GM12891 (cell line): ENCODE measurements at regions not wholly inside any gene's neighbourhood (a gene's known extent, or its start where the extent isn't known, plus 50 kb on each side); places are given as distances from the start of the nearest gene placed in this dataset.

ENCODE experiments used
- DNase-seq: peaks from one replicate; pipeline ENCODE4 v3.0.0; 2011; ENCODE audit warnings: low spot score; ENCODE audit not compliant: insufficient read length
- FAIRE-seq: peaks from 2 replicates; lab custom pipeline; 2011; peaks lifted over from hg19 to GRCh38; lab: Jason Lieb, UNC
- PAX5 ChIP-seq: IDR thresholded peaks from 2 replicates; pipeline ENCODE4 v1.6.1; 2011; ENCODE audit warnings: low read length, moderate library complexity, mild to moderate bottlenecking; ENCODE audit not compliant: insufficient read depth, severe bottlenecking
- POLR2A ChIP-seq: IDR thresholded peaks from 2 replicates; pipeline ENCODE4 v1.6.1; 2011; ENCODE audit warnings: low read depth, low read length, control low read depth
- POLR2AphosphoS5 ChIP-seq: IDR thresholded peaks from 2 replicates; pipeline ENCODE4 v1.6.1; 2011; ENCODE audit warnings: low read depth, low read length, control low read depth
- POU2F2 ChIP-seq: IDR thresholded peaks from 2 replicates; pipeline ENCODE4 v1.6.1; 2011; ENCODE audit warnings: low read depth, mild to moderate bottlenecking, control low read depth, low read length, moderate library complexity
- SPI1 ChIP-seq: IDR thresholded peaks from 2 replicates; pipeline ENCODE4 v1.6.1; 2011; ENCODE audit warnings: low read depth, low read length, control low read depth
- TAF1 ChIP-seq: IDR thresholded peaks from 2 replicates; pipeline ENCODE4 v1.6.1; 2011; ENCODE audit warnings: low read depth, low read length, control low read depth

- no peak for DNase-seq
- TF ChIP-seq TAF1 (no peak), POU2F2 (no peak), POLR2AphosphoS5 (no peak), PAX5 (no peak), POLR2A (no peak), SPI1 (no peak)
- no peak for FAIRE-seq
Measured at GRCh38 chr6:140845701-140846100, 1287.0 kb upstream of the GJE1 start.

GRCh38 chr6:140844167-140844566 lies 1288.6 kb upstream of the GJE1 start:
- TF ChIP-seq POLR2AphosphoS5: no peak
- no peak for TF ChIP-seq SPI1

DNA sequence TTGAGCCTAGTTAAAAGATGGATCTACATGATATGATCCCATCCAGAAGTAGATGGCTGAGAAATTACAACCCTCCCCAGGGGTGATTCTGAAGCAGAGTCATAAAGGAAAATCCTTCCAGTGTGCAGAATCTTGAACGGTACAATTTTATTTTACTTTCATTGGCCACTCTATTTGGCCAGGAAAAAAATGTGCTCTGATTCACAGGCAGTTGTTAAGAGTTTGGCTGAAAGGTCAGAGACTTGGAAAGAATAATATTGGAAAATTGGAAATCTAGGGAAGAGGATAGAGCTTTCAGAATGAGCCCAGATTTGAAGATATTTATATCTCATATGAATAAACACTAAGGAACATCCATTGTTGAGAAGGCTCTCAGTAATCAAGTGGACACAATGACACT lies 1299.3 kb upstream of the GJE1 start:
- FAIRE-seq: no peak
- TF ChIP-seq POLR2A: no peak
- no peak for TF ChIP-seq POU2F2
- TF ChIP-seq TAF1: no peak
- no peak for TF ChIP-seq PAX5
- no peak for TF ChIP-seq POLR2AphosphoS5
- no peak for TF ChIP-seq SPI1
- DNase-seq: no peak

More at GRCh38 chr6:140844167-140844566, 1288.6 kb upstream of the GJE1 start:
- DNase-seq (no peak), FAIRE-seq (no peak)

- TF ChIP-seq POLR2AphosphoS5: no peak
- no peak for TF ChIP-seq TAF1
- no peak for TF ChIP-seq POU2F2
- TF ChIP-seq PAX5: no peak
- FAIRE-seq (no peak), DNase-seq (no peak)
Measured at GRCh38 chr6:140830666-140831065, 1302.1 kb upstream of the GJE1 start.

DNA sequence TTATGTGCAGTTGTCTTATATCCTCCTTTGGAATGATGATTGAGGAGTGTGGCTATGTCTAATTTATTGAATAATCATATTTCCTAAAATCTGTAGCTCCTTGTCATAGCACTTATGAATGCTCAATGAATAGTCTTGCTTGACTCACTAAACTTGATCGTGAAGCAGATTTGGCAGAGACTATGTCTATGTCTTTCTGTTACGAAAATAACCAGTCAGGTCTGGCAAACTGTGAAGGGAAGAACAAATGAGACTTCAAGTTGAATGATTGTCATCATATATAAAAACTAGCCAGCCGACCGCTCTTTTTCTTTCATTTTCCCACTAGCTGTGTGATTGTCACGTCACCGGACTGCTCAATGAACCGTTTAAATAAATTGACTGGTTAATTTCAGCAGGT lies 1303.9 kb upstream of the GJE1 start:
- FAIRE-seq: no peak
- DNase-seq: no peak
- TF ChIP-seq SPI1 (no peak), POLR2A (no peak), POU2F2 (no peak)

GRCh38 chr6:140827593-140827992 lies 1305.1 kb upstream of the GJE1 start:
- FAIRE-seq (no peak), DNase-seq (no peak)
- TF ChIP-seq POLR2AphosphoS5 (no peak), PAX5 (no peak), POLR2A (no peak), POU2F2 (no peak), SPI1 (no peak), TAF1 (no peak)

DNA sequence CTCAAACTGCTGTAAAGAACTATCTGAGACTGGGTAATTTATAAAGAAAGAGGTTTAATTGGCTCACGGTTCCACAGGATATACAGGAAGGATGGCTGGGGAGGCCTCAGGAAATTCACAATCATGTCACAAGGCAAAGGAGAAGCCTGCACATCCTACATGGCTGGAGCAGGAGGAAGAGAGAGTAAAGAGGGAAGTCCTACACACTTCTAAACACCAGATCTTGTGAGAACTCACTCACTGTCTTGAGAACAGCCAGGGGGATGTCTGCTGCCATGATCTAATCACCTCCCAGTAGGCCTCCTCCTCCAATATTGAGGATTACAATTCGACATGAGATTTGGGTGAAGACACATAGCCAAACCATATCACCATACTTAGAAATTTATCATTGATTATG lies 1307.0 kb upstream of the GJE1 start:
- TF ChIP-seq SPI1 (no peak), PAX5 (no peak), POU2F2 (no peak), POLR2AphosphoS5 (no peak), TAF1 (no peak), POLR2A (no peak)
- DNase-seq (no peak), FAIRE-seq (no peak)

- DNase-seq (no peak), FAIRE-seq (no peak)
- no peak for TF ChIP-seq TAF1
Measured at GRCh38 chr6:140824595-140824994, 1308.1 kb upstream of the GJE1 start.

DNA sequence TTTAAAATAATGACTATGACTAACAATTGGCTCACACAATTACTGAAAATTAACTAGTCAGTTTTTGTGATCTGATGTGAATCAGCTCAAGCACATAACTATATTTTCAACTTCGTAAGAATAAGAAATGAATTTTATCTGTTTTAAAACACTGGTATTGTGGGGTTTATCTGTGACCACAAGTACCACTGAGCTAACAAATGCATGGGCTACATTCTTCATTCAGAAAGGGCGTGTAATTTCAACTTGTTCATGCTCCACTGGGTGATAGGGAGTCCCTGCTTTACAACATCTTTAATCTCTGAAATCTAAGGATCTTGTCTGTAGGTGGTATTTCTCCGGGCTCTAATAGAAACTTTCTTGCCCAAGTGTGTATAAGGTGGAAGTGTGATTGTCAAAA lies 1311.5 kb upstream of the GJE1 start:
- TF ChIP-seq POU2F2 (no peak), TAF1 (no peak), PAX5 (no peak), SPI1 (no peak), POLR2AphosphoS5 (no peak), POLR2A (no peak)
- DNase-seq: no peak
- FAIRE-seq: no peak

DNA sequence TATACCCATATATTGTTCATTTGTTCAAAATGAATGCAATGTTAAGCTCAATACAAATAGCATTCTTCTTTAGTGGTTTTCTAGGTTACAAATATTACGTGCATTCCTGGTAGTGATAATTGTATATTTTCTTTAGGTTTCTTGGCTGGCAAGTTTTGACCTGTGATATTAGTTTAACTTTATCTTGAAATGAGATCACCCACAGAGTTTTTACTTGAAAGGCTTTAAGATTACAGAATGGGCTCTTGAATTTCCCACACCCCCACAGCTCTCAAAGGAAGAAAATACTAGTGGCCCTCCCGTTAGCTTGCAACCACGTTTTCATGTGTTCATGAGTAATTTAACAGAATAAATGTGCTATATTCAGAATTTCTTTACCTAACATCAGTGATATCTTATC lies 1315.5 kb upstream of the GJE1 start:
- TF ChIP-seq TAF1: no peak
- no peak for TF ChIP-seq POLR2AphosphoS5
- no peak for TF ChIP-seq POU2F2
- TF ChIP-seq SPI1: no peak
- DNase-seq: no peak
- FAIRE-seq: no peak

DNA sequence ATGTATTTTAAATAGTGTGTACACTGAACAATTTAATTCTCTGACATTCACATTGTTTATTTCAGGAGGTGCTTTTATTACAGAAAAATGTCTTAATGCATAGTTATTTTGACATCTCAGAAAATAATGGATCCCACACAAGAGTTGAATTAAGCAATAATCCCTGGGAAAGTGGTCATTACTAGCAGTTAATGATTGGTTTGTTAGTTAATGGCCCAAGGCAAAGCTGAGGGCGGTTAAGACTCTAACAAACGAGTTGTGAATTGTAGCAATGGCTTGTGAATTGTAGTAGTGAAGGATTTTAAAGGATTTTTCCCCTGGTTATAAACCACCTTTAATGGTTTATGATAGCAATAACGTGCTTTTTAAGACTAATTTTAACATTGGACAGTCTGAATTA lies 1316.0 kb upstream of the GJE1 start:
- DNase-seq (no peak), FAIRE-seq (no peak)
- TF ChIP-seq SPI1: no peak
- no peak for TF ChIP-seq PAX5
- no peak for TF ChIP-seq POLR2A
- TF ChIP-seq POLR2AphosphoS5: no peak
- TF ChIP-seq TAF1: no peak
- TF ChIP-seq POU2F2: no peak
